HFF-Myc (cell line): ENCODE measurements at regions not wholly inside any gene's neighbourhood (a gene's known extent, or its start where the extent isn't known, plus 50 kb on each side); places are given as distances from the start of the nearest gene placed in this dataset.

ENCODE experiments used
- DNase-seq: peaks from one replicate; pipeline ENCODE4 v3.0.0-alpha.2; 2011; ENCODE audit warnings: low read depth; ENCODE audit errors: extremely low read depth
- H3K4me3 ChIP-seq: replicated peaks from 2 replicates; pipeline ENCODE4 v1.5.1; 2011; ENCODE audit warnings: low read depth, mild to moderate bottlenecking, control low read depth, low read length
- TF ChIP-seq, protein P1 (sequence below): IDR thresholded peaks from 2 replicates; pipeline ENCODE4 v1.5.1; 2012; ENCODE audit warnings: mild to moderate bottlenecking, low read depth, low read length, control low read depth; ENCODE audit errors: missing control alignments

DNA sequence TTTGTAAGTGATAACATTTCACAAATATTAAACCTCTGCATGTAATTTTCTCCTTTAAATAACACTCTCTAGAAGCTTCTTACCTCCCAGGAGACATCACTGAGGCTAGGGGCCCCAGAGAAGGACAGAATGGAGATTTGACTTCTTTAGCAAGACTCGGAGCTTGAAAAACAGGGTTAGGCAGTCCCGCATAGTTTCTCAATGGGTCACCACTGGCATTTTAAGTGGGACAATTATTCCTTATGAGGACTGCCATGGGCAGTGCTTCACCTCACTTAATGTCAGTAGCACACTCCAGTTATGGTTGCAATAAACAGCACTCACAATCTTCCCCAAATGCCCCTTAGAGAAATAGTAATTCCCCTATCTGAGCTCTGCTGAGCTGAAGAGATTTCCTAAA lies 66.7 kb upstream of the NOCT start:
- no peak overlapping the region for H3K4me3 ChIP-seq
- DNase-seq, result no peak
- TF ChIP-seq, protein P1, sequence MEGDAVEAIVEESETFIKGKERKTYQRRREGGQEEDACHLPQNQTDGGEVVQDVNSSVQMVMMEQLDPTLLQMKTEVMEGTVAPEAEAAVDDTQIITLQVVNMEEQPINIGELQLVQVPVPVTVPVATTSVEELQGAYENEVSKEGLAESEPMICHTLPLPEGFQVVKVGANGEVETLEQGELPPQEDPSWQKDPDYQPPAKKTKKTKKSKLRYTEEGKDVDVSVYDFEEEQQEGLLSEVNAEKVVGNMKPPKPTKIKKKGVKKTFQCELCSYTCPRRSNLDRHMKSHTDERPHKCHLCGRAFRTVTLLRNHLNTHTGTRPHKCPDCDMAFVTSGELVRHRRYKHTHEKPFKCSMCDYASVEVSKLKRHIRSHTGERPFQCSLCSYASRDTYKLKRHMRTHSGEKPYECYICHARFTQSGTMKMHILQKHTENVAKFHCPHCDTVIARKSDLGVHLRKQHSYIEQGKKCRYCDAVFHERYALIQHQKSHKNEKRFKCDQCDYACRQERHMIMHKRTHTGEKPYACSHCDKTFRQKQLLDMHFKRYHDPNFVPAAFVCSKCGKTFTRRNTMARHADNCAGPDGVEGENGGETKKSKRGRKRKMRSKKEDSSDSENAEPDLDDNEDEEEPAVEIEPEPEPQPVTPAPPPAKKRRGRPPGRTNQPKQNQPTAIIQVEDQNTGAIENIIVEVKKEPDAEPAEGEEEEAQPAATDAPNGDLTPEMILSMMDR, result no peak

DNA sequence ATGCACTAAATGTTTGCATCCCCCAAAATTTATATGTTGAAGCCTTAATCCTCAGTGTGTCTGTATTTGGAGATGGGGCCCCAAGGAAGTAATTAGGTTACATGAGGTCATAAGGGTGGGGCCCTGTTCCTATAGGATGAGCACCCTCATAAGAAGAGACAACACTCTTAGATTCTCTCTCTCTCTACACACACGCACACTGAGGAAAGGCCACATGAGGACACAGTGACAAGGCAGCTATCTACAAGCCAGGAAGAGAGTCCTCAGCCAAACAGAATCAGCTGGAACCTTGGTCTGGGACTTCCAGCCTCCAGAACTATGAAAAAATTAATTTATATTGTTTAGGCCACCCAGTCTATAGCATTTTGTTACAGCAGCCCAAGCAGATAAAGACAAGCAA lies 69.3 kb upstream of the NOCT start:
- no peak overlapping the region for H3K4me3 ChIP-seq
- DNase-seq, result no peak
- TF ChIP-seq, protein P1, result no peak

DNA sequence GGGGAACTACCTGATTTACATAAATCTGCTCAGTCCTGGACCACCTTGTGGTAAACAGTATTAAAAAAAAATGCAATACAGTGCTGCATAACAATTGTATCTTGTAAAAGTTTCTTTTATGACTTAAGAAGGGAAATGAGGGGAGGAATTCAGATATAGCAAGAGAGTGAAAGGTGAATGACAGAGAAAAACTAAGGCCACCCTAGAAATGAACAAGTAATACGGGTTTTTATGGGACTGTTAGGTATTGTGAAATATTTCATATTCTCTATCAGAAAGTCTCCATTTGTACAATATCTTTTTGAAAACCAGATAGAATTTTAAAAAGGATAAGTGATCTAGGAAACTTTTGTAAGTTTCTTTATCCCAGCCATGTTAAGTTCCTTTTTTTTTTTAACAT lies 69.7 kb upstream of the NOCT start:
- no peak for DNase-seq
- H3K4me3 ChIP-seq, result no peak overlapping the region
- TF ChIP-seq, protein P1, result no peak

DNA sequence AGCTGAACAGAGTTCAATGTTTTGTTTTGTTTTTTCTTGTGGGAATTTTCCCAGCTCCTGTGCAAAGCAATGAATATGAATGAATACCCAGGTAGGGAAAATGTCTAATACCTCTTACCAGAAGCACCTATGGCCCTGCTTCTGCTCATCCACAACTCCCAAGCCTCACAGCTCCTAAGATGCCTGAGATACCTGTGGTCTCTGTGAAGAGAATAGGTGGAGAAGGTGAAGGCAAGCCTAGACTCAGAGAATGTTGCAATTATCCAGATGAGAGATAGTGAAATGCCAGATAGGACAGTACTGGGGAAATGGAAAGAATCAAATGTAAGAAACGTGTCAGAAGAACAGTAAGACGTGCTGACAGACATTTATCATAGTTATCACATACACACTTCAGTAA lies 70.2 kb upstream of the NOCT start:
- H3K4me3 ChIP-seq, result no peak overlapping the region
- TF ChIP-seq, protein P1, result no peak
- DNase-seq, result no peak

DNA sequence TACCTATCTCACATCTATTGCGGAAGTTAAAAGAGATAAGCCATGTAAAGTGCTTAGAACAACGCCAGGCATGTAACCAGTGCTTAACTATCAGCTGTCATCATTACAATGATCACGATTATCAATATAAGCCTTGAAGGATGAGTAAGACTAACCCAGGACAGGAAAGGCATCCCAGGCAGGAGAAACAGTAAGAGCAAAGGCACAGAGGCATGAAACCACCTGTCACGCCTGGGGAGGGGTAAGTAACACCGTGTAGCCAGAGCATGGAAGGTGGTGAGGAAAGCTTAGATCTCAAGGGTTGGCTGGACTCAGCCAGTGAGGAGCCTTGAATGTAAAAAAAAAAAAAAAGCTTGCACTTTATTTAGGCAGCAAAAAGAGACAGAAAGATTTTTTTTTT lies 71.7 kb upstream of the NOCT start:
- no peak overlapping the region for H3K4me3 ChIP-seq
- DNase-seq, result no peak
- TF ChIP-seq, protein P1, result no peak

DNA sequence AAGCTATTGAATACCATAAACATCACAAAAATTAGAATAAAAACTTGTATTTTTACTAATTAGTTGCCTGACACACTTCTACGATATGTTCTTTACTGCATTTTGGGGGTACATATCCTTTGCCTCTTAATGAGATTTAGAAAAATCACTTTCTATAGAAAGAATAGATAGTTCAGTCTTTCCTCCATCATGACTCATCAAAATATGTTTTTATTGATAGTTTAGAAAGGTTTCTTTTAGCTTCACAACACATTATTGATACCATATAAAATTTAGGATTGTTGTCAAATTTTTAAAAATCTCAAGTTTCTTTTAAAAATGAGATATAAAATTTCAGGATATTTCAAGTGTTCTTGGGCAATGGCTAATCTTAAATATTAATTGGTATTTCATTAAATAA lies 74.5 kb upstream of the NOCT start:
- TF ChIP-seq, protein P1, result no peak
- no peak overlapping the region for H3K4me3 ChIP-seq
- DNase-seq, result no peak

DNA sequence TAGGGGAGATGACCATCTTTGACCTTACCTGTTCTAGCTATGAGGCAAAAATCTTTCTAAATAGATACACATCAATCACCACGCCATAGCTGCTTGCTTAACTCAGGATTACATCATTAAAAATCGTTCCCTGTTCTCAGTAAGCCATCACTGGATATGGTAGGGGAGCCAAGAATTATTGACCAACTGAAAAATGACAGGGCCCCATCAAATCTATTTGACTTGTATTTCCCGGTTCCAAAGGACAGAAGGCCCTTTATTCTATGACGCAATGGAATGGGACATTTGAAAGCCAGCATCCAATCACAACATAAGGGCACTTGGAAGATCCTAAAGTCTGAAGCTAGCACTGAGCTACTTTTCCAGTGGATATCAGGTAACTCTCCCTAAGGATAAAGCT lies 75.6 kb upstream of the NOCT start:
- no peak overlapping the region for H3K4me3 ChIP-seq
- TF ChIP-seq, protein P1, result no peak
- DNase-seq, result no peak
